Prostate gland (tissue), 2 donors: ENCODE measurements at regions not wholly inside any gene's neighbourhood (a gene's known extent, or its start where the extent isn't known, plus 50 kb on each side); places are given as distances from the start of the nearest gene placed in this dataset.

Source experiments
- CTCF ChIP-seq, 4 experiments: fragments of 200-600 bp in 2 of 4; fragments of 450-650 bp in 2 of 4; sonication (generic) in 2 of 4; IDR thresholded peaks; 1 replicate in 3 of 4; 2 replicates in 1 of 4; pipeline ENCODE4 v1.5.1; 2016 to 2019; ENCODE audit warnings: antibody characterized with exemption in 4 of 4, mild to moderate bottlenecking in 2 of 4, moderate library complexity in 2 of 4
- POLR2A ChIP-seq: fragments of 450-650 bp; IDR thresholded peaks from one replicate; pipeline ENCODE4 v1.6.1; 2016; ENCODE audit warnings: antibody characterized with exemption, mild to moderate bottlenecking
- POLR2AphosphoS5 ChIP-seq: sonication (generic); formaldehyde crosslinking; IDR thresholded peaks from one replicate; pipeline ENCODE4 v1.6.1; 2017; ENCODE audit warnings: antibody characterized with exemption

GRCh38 chr5:172544371-172545095, 90.2 kb upstream of the SH3PXD2B start:
- TF ChIP-seq CTCF (IDR thresholded peaks at IDR 0.05) (no peak), POLR2A (no peak), POLR2AphosphoS5 (no peak)
